Testis (tissue), 2 donors: ENCODE measurements at regions not wholly inside any gene's neighbourhood (a gene's known extent, or its start where the extent isn't known, plus 50 kb on each side); places are given as distances from the start of the nearest gene placed in this dataset.

Source experiments
- POLR2A ChIP-seq: fragments of 450-650 bp; IDR thresholded peaks from one replicate; pipeline ENCODE4 v1.6.1; 2017; ENCODE audit warnings: antibody characterized with exemption, mild to moderate bottlenecking, moderate library complexity
- TF ChIP-seq, protein P1 (sequence below), 3 experiments: fragments of 450-650 bp in 2 of 3; fragments of 200-600 bp in 1 of 3; sonication (generic) in 1 of 3; IDR thresholded peaks; one replicate each; pipeline ENCODE4 v1.5.1; 2016 to 2019; ENCODE audit warnings: antibody characterized with exemption in 3 of 3, mild to moderate bottlenecking in 2 of 3, moderate library complexity in 1 of 3

DNA sequence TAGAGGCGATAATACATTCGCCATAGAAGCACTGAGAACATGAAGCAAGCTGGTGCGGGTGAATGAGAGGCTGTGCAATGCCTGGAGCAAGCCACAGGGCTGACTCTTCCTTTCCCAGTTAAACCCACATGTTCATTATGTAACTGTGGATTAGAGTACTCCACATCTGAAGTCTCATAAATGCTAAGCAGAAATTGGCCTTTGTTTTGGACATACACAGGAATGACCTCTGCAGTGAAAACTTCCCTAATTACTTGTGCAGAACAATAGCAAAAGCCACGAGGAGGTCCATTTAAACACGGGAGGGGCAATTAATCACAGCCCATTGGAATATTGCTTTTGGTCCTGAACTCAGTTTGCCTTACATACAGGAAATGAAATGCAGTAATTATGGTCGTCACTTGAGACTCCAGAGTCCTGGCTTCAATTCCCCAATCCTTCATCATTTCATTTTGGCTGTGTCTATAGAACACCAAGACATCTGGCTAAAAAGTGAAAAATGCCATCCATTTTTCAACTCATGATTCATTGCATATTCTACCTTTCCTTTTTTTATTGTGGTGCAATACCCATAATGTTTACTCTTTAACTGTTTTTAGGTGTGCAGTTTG, 78.7 kb upstream of the CXCL12 start:
- TF ChIP-seq, protein P1, sequence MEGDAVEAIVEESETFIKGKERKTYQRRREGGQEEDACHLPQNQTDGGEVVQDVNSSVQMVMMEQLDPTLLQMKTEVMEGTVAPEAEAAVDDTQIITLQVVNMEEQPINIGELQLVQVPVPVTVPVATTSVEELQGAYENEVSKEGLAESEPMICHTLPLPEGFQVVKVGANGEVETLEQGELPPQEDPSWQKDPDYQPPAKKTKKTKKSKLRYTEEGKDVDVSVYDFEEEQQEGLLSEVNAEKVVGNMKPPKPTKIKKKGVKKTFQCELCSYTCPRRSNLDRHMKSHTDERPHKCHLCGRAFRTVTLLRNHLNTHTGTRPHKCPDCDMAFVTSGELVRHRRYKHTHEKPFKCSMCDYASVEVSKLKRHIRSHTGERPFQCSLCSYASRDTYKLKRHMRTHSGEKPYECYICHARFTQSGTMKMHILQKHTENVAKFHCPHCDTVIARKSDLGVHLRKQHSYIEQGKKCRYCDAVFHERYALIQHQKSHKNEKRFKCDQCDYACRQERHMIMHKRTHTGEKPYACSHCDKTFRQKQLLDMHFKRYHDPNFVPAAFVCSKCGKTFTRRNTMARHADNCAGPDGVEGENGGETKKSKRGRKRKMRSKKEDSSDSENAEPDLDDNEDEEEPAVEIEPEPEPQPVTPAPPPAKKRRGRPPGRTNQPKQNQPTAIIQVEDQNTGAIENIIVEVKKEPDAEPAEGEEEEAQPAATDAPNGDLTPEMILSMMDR (IDR thresholded peaks at IDR 0.05) = no peak
- TF ChIP-seq POLR2A = no peak
